Neural cell (in vitro differentiated cells): ENCODE measurements at regions not wholly inside any gene's neighbourhood (a gene's known extent, or its start where the extent isn't known, plus 50 kb on each side); places are given as distances from the start of the nearest gene placed in this dataset.

Source experiments
- MXI1 ChIP-seq: fragments of 450-650 bp; conservative IDR thresholded peaks from 2 replicates; pipeline ENCODE4 v1.6.1; 2014; ENCODE audit warnings: antibody characterized with exemption, mild to moderate bottlenecking; ENCODE audit not compliant: poor library complexity, severe bottlenecking
- TF ChIP-seq, protein P1 (sequence below): fragments of 450-650 bp; IDR thresholded peaks from 2 replicates; pipeline ENCODE4 v1.5.1; 2014; ENCODE audit warnings: antibody characterized with exemption, mild to moderate bottlenecking, moderate library complexity; ENCODE audit not compliant: poor library complexity, severe bottlenecking

DNA sequence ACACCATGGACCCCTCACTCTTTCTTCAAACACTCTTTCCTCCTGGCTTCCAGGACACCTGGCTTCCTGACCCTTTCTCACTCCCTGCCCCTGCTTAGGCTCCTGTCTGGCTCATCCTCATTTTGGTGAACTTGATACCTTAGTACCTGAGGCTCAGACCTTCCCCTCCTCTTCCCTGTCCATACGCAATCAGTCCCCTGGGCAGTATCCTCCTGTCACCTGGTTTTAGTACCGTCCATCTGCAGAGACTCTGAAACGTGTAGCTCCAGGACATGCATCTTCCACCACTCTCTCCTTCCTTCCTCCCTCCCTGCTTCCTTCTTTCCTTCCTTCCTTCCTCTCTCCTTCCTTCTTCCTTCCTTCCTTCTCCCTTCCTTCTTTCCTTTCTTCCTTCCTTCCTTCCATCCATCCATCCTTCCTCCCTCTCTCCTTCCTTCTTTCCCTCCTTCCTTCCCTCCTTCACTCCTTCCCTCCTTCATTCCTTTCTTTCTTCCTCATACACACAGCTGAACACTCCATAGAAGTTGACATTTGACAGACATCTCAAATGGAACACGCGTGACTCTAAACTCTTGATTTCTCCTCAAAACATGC lies 1488.6 kb downstream of the TBC1D22A start:
- no peak for TF ChIP-seq MXI1
- TF ChIP-seq, protein P1, sequence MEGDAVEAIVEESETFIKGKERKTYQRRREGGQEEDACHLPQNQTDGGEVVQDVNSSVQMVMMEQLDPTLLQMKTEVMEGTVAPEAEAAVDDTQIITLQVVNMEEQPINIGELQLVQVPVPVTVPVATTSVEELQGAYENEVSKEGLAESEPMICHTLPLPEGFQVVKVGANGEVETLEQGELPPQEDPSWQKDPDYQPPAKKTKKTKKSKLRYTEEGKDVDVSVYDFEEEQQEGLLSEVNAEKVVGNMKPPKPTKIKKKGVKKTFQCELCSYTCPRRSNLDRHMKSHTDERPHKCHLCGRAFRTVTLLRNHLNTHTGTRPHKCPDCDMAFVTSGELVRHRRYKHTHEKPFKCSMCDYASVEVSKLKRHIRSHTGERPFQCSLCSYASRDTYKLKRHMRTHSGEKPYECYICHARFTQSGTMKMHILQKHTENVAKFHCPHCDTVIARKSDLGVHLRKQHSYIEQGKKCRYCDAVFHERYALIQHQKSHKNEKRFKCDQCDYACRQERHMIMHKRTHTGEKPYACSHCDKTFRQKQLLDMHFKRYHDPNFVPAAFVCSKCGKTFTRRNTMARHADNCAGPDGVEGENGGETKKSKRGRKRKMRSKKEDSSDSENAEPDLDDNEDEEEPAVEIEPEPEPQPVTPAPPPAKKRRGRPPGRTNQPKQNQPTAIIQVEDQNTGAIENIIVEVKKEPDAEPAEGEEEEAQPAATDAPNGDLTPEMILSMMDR: no peak
